GM18507 (cell line): ENCODE measurements at regions not wholly inside any gene's neighbourhood (a gene's known extent, or its start where the extent isn't known, plus 50 kb on each side); places are given as distances from the start of the nearest gene placed in this dataset.
"Not testable (repeated sequence)": the region's sequence is repeated elsewhere in the genome, so short reads cannot be mapped to it uniquely, and the experiment has no call there.

ENCODE experiments used
- DNase-seq: peaks from one replicate; pipeline ENCODE4 v3.0.0; 2011; ENCODE audit warnings: low read depth; ENCODE audit not compliant: insufficient read length; ENCODE audit errors: extremely low spot score
- FAIRE-seq: peaks from 2 replicates; lab custom pipeline; 2011; peaks lifted over from hg19 to GRCh38; lab: Jason Lieb, UNC

GRCh38 chr21:21963911-21964310 lies 965.7 kb downstream of the NCAM2 start:
- no peak for FAIRE-seq
- no peak for DNase-seq

DNA sequence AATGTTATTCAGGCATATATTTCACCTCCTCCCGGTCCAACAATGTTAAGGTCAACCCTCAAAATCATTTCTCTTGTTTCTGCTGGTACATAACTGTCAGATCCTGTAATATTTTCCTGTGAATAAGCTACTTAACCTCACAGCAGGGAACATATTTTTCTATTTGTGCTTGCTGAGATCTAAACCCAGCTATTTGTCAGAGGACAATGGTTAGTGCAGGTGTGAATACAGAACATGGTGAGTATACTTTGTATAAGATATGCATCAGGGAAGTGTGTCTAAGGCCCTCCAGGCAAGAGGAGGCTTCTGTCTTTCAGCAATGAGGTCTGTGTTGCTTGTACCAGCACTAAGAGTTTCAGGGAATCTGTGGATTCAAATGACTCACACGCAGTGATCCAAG lies 970.6 kb downstream of the NCAM2 start:
- FAIRE-seq: no peak
- DNase-seq: no peak

DNA sequence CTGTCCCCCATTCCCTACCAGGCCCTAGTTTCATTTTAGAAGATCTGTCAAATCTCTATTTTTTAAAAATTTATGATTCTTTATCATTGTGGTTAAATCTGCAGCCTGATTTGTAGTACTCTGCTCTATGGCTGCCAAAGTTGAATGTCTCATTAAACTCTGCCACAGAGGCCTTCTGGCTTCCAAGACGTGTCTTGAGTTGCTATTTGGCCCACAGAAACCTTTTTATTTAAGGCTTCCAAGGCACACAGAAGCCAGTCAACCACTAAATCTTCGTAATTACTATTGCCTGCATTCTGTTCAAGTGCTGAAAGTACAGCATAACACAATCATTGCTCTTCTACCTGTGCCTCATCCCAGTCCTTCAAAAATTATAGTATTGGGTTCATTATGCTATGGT lies 971.0 kb downstream of the NCAM2 start:
- FAIRE-seq (no peak), DNase-seq (no peak)

DNA sequence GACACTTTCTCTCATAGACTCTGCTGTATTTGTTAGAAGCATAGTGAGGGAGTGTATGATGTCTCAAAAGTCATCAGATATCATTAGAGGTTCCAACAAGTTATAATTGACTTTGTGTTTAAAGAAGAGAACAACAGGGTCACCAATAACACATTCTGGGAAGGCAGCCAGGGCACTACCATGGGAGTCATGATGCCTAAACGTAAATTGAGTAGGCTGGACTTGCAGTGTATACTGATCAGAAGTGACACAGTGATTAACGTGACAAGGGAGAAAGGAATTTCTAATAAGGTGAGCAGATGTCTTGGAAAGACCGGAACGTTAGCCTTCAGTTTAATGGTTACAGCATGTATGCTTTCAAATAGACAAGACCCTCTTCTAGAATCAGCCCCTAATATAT lies 973.2 kb downstream of the NCAM2 start:
- DNase-seq (no peak), FAIRE-seq (no peak)

DNA sequence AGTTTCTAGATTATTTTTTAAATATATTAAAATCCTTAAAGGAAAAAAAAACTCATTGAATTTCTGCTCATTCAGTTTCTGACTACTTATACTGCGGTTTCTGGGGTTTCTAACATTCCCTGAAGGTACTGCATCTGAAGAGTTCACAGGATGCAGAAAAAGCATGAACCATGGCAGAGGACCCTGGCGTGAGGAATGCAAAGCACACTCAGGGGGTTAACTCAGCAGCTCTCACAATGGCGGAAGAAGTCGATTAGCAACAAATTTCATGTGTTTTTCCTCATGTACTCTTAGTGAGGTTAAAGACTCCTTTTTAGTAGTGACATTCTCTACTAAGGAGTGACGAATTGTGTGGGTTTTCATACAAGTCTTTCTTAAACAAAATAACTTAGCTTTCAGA lies 975.6 kb downstream of the NCAM2 start:
- FAIRE-seq (no peak), DNase-seq (no peak)

DNA sequence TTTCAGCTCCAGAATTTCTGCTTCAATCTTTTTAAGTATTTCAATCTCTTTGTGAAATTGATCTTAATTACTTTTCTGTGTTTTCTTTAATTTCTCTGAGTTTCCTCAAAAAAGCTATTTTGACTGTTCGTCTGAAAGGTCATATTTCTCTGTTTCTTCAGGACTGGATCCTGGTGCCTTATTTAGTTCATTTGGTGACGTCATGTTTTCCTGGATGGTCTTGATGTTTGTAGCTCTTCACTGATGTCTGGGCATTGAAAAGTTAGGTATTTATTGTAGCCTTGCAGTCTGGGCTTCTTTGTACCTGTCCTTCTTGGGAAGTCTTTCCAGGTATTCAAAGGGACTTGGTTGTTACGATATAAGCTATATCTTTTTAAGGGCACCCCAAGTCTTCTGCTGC lies 998.7 kb downstream of the NCAM2 start:
- DNase-seq: no peak
- FAIRE-seq: no peak

- no peak for DNase-seq
- no peak for FAIRE-seq
These were observed 999.5 kb downstream of the NCAM2 start for GRCh38 chr21:21997390-21998333.

DNA sequence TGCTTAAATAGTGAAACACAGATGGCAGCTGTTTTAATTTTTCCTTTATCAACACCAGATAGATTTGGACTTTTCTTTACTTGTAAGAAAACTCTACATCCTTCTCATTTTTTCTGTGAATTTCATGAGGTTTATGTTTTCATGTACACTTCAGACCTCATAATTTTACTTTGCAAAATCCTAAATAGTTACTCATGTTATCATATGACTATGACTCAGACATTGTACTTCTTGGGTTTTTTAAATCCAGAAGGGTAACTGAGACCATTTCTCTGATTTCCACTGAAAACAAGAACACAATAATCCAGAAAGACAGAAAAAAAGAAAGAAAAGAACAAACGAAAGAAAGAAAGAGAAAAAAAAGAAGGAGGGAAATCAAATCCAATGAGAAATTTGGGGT lies 1021.6 kb downstream of the NCAM2 start:
- DNase-seq: no peak
- FAIRE-seq: no peak

DNA sequence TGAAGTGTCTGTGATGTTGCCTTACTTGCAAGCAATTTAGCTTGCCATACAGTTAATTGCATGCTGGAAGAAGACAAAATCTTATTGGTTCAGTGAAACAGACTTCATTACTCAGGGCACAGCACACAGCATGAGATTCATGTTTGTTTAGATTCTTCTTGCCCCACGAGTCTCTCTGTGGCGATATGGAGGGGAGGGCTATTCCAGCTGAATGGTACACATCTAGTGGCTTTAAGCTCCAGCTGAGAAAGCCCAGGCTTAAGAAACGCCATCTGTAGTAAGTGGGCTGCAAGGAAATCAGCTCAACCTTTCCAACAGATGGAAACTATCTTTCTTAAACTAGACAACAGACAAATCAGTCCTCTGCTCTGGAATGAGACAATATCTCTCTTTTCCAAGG lies 1022.0 kb downstream of the NCAM2 start:
- DNase-seq: no peak
- no peak for FAIRE-seq

DNA sequence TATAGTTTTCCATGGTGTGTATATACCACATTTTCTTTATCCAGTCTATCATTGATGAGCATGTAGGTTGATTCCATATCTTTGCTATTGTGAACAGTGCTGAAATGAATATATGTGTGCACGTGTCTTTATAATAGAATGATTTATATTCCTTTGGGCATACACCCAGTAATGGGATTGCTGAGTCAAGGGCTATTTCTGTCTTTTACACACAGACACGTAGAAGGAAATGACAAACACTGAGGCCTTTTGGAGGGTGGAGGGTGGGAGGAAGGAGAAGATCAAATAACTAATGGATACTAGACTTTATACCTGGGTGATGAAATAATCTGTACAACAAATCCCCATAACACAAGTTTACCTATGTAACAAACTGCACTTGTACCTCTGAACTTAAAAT lies 1025.7 kb downstream of the NCAM2 start:
- FAIRE-seq, DNase-seq: not testable (repeated sequence)

- FAIRE-seq (no peak), DNase-seq (no peak)
These were observed 1046.2 kb downstream of the NCAM2 start for GRCh38 chr21:22044431-22044830.

GRCh38 chr21:22046576-22046975 lies 1048.4 kb downstream of the NCAM2 start:
- no peak for DNase-seq
- FAIRE-seq: no peak

GRCh38 chr21:22056904-22057303 lies 1058.7 kb downstream of the NCAM2 start:
- no peak for FAIRE-seq
- DNase-seq: no peak

GRCh38 chr21:22062472-22063139 lies 1064.4 kb downstream of the NCAM2 start:
- FAIRE-seq (no peak), DNase-seq (no peak)

DNA sequence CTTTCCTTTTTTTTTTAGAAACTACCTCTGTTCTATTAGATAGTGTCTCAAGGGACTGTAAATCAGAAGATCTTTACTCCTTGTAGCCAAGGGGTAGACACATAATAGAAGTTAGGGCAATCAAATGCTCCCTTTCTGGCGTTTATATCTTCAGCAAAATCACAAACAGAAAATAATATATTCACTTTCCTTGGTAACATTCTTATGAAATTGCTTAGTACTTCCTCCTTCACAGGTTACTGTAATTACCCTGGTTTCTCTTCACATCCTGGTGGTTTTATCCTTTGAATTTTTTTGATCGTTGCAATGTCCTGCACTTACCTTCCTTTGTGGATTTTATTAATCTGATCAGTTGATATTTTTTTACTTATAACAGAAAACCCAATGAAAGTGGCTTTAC lies 1064.9 kb downstream of the NCAM2 start:
- FAIRE-seq: no peak
- no peak for DNase-seq

DNA sequence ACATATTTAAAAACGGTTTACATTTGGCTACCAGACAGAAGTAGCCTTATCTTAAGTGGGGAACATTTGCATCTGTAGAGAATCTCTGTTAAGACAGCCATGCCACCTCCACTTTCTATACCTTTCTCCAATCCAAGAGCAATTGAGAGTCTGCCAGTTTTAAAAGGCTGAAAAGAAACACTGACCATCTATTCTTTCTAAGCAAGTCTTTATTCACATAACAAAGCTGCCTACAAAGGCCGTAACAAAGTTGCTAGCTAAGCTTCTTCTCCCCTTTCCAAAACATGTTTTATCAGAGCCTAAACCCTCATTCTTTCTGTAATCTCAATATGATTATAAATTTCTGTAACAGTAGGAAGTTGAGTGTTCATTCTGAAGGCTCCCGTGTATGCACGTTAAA lies 1078.3 kb downstream of the NCAM2 start:
- DNase-seq (no peak), FAIRE-seq (no peak)

DNA sequence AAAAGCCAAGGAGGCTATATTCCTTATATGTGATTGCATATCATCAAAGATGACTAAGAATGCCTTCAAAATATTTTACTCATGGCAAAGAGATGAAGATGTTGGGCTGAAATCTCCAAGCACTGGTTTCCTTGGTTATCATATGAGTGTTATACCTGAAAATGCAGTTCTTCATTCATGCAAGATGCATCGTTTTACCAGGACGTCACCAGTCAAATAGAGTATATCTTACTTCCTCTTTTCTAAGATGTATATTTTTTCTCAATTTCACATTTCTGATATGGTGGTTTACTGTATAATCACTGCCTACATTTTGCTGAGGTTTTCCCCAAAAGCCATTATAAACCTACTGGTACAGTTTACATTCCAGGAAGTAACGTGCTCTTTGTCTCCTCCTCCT lies 1085.7 kb downstream of the NCAM2 start:
- no peak for DNase-seq
- no peak for FAIRE-seq

DNA sequence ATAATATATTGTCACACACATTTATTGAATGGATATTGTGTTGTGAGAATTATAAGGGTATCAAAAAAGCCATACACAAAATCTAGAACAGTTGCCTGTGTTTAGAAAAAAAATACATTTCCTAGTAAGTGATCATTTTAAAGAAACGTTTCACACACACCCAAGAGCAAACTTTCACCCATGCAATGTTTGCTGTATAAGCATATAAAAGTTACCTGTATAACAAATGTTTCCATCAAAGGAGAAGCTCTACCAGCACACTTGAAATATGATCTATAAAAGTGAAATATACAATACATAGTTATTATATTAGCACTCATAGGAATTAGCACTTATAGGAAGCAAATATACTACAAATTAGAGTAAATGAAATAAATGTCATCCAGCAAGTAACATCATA lies 1098.1 kb downstream of the NCAM2 start:
- FAIRE-seq (no peak), DNase-seq (no peak)

GRCh38 chr21:22106720-22107410 lies 1108.7 kb downstream of the NCAM2 start:
- DNase-seq: no peak
- FAIRE-seq: no peak

- DNase-seq: no peak
- FAIRE-seq: no peak
These were observed 1117.5 kb downstream of the NCAM2 start for GRCh38 chr21:22115746-22116145.
